ENCODE measurements at regions not wholly inside any gene's neighbourhood (a gene's known extent, or its start where the extent isn't known, plus 50 kb on each side); places are given as distances from the start of the nearest gene placed in this dataset.

- TF ChIP-seq, protein P1, sequence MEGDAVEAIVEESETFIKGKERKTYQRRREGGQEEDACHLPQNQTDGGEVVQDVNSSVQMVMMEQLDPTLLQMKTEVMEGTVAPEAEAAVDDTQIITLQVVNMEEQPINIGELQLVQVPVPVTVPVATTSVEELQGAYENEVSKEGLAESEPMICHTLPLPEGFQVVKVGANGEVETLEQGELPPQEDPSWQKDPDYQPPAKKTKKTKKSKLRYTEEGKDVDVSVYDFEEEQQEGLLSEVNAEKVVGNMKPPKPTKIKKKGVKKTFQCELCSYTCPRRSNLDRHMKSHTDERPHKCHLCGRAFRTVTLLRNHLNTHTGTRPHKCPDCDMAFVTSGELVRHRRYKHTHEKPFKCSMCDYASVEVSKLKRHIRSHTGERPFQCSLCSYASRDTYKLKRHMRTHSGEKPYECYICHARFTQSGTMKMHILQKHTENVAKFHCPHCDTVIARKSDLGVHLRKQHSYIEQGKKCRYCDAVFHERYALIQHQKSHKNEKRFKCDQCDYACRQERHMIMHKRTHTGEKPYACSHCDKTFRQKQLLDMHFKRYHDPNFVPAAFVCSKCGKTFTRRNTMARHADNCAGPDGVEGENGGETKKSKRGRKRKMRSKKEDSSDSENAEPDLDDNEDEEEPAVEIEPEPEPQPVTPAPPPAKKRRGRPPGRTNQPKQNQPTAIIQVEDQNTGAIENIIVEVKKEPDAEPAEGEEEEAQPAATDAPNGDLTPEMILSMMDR (IDR thresholded peaks at IDR 0.05), result no peak
- TF ChIP-seq EZH2 (IDR thresholded peaks at IDR 0.05), result no peak
- no peak for TF ChIP-seq EZH2phosphoT487 (IDR thresholded peaks at IDR 0.05)
Observed at GRCh38 chr10:14415676-14416307, 85.1 kb upstream of the FRMD4A start.

Data from neural progenitor cell (in vitro differentiated cells).